Adrenal gland (tissue), 5 donors: ENCODE measurements at regions not wholly inside any gene's neighbourhood (a gene's known extent, or its start where the extent isn't known, plus 50 kb on each side); places are given as distances from the start of the nearest gene placed in this dataset.

Source experiments
- CTCF ChIP-seq, 6 experiments: fragments of 450-650 bp in 4 of 6; fragments of 200-600 bp in 2 of 6; sonication (generic) in 1 of 6; IDR thresholded peaks; 1 replicate in 5 of 6; 2 replicates in 1 of 6; pipeline versions ENCODE4 v1.5.1 to v1.8.0; 2016 to 2021; ENCODE audit warnings: antibody characterized with exemption in 6 of 6, mild to moderate bottlenecking in 2 of 6, moderate library complexity in 1 of 6
- POLR2A ChIP-seq, 2 donors: fragments of 450-650 bp; IDR thresholded peaks; one replicate each; pipeline ENCODE4 v1.6.1; 2017; ENCODE audit warnings: antibody characterized with exemption in 2 of 2, mild to moderate bottlenecking in 2 of 2, moderate library complexity in 1 of 2
- donor health status: DM: no; HTN: no; CAD: no.

DNA sequence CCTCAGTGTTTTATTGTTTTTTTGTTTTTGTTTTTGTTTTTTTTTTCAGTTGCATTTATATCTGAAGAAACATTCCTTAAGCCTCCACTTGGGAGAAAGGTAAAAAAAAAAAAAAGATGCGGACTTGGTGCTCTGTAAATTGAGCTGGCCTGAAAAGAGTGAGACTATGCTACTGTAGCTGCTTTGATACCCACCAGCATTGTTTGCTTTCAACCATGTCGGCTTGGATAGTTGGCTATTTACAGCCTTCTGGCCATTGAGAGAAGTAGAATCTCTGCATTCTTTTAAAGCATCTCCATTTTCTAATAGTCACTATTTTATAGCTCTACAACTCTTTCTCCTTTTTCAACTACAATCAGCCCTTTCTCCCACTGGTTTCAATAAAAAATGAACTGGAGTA lies 149.6 kb downstream of the ZIC4 start:
- TF ChIP-seq POLR2A (IDR thresholded peaks at IDR 0.05) (no peak), CTCF (IDR thresholded peaks at IDR 0.05) (no peak)
